HG03558 (cell line): ENCODE measurements at regions not wholly inside any gene's neighbourhood (a gene's known extent, or its start where the extent isn't known, plus 50 kb on each side); places are given as distances from the start of the nearest gene placed in this dataset.

Experiments
- ATAC-seq: cut with Tn5 transposase; IDR thresholded peaks from one replicate; pipeline ENCODE4 v1.9.1; 2021; ENCODE audit warnings: moderate number of reproducible peaks; ENCODE audit not compliant: unreplicated experiment; ENCODE audit errors: extremely low read depth

GRCh38 chr2:186273953-186274352 lies 212.1 kb upstream of the ZC3H15 start:
- no peak for ATAC-seq

DNA sequence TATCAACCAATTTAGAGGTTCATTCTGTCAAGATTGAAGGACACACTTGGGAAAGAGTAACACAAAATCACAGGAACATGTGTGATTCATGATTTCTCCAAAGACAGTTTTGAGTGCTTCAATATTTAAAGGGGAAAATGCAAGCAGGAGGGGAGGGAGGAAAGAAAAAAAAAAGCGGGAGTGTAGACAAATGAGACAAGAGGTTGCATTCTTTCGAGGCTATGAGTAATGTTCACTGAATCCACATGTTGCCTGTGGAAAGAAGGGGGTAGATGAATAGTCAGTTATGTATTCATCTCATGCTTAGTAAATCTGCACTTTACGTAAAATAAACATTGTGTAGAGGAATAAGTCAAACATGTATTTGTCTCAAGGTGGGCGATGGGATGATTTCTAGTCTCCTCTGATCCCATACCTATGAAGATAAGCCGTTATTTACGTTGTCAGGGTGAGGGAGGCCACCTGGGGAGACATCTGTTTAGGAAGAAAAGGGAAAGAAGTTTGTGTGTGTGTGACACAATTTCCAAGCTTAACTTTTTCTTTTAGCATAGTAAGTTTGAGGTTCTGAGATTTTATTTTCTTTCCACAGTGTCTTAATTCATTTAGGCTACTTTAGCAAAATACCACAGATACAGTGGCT lies 211.0 kb upstream of the ZC3H15 start:
- no peak for ATAC-seq

- ATAC-seq: no peak
These were observed 209.2 kb upstream of the ZC3H15 start for GRCh38 chr2:186276909-186277308.

- no peak for ATAC-seq
These were observed 204.3 kb upstream of the ZC3H15 start for GRCh38 chr2:186281726-186282125.

DNA sequence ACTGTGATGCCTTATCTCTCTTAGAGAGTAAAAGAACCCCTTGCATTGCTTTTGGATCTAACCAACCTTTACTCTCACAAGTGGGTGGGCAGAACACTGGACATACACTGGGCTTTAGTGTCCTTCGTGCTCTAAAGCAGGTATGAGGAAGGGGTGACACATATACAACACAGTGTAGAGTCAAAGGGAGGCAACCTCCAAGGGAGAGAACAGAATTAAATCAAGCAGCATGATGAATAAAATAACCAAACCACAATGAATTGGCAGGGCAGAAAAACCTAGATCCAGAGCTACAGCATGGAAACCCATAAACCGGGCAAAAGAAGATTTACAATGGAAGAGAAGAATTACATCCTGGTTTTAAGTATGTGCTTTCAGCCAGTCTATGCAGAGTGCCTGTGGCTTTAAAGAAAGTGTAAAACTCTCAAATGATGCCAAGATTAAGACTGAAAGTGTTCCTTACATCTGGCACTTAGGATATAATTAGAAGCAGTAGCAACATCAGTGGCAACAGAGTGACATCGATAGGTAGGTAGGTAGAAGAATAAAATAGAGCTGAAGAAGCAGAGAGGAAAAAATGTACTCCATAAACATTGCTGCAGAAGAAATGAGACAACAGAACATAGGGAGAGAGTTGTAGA lies 191.7 kb upstream of the ZC3H15 start:
- ATAC-seq: no peak

GRCh38 chr2:186299610-186300009 lies 186.4 kb upstream of the ZC3H15 start:
- ATAC-seq: no peak

- no peak for ATAC-seq
These were observed 183.8 kb upstream of the ZC3H15 start for GRCh38 chr2:186302263-186302662.

DNA sequence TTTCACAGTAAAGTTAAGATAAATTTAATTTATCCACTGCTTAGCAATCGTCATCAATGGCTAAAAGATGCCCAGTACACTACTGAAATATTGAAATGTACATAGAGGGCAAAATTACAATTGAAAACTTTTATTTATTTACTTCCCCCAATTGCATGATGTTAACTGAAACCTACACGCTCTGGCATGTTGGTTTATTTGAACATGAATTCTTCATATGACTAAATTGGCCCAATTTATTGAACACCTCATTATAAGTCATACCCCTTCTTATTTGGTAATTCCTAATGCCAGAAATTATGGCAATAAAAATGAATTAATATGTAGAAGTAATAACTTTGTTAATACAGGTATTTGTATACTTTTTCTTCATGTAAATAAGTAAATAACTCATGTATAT lies 183.0 kb upstream of the ZC3H15 start:
- ATAC-seq: no peak

DNA sequence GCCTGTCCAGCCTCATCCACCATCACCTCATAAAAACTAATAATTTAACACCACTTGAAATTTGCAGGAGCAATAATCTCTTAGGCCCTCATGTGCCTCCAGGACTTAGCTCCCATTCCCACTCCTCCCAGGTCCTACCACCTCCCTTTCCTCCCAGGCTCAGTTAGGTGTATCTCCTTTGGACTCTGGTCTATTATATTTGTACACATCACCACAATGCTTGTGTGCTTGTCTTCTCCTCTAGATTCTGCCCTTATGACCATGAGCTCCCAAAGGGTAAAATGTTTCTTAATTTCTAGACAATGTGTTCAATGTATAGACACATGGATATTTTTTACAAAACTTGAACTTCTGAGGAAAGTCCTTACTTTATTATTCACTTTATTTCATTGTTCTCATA lies 182.0 kb upstream of the ZC3H15 start:
- no peak for ATAC-seq

- ATAC-seq: no peak
These were observed 179.3 kb upstream of the ZC3H15 start for GRCh38 chr2:186306754-186307153.

- no peak for ATAC-seq
These were observed 178.2 kb upstream of the ZC3H15 start for GRCh38 chr2:186307871-186308270.

DNA sequence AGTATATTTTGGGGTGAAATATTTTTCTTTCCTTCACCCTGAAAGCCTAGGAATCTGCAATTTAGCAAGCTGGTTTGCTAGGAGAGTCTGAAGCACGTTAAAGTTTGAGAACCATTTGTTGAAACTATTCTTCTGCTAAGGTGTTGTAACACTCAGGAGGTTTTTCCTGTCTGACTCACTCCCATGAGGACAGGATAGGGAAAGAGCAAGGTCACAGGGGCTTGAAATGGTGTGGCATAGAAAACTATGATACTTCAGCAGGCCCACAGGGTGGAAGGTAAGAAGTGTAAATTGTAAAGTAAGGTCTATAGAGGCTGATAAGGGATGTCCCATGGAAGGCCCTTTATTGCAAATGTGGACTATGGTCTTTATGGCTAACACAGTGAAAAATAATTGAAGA lies 177.7 kb upstream of the ZC3H15 start:
- ATAC-seq: no peak

DNA sequence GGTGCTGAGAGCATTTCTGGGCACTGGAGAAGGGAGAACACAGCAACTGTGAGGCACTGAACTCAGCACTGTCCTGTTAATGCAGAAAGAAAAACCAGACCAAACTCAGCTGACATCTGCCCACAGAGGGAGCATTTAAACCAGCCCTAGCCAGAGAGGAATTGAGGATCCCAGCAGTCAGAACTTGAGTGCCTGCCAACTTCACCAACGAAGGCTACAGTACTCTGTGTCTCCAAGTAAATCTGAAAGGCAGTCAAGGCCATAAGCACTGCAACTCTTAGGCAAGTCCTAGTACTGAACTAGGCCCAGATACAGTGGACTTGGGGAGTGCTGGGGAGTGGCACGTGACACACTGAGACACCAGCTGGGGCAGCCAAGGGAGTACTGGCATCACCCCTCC lies 176.2 kb upstream of the ZC3H15 start:
- ATAC-seq: no peak

DNA sequence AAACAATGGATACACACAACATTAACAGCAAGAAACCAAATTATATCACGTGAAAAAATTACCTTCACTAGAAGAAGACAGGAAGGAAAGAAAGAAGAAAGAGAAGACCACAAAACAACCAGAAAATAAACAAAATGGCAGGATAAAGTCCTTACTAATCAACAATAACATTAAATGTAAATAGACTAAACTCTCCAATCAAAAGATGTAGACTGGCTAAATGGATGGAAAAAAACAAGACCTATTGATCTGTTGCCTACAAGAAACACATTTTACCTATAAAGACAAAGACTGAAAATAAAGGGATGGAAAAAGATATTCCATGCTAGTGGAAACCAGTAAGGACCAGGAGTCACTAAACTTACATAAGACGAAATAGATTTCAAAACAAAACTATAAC lies 167.0 kb upstream of the ZC3H15 start:
- no peak for ATAC-seq

DNA sequence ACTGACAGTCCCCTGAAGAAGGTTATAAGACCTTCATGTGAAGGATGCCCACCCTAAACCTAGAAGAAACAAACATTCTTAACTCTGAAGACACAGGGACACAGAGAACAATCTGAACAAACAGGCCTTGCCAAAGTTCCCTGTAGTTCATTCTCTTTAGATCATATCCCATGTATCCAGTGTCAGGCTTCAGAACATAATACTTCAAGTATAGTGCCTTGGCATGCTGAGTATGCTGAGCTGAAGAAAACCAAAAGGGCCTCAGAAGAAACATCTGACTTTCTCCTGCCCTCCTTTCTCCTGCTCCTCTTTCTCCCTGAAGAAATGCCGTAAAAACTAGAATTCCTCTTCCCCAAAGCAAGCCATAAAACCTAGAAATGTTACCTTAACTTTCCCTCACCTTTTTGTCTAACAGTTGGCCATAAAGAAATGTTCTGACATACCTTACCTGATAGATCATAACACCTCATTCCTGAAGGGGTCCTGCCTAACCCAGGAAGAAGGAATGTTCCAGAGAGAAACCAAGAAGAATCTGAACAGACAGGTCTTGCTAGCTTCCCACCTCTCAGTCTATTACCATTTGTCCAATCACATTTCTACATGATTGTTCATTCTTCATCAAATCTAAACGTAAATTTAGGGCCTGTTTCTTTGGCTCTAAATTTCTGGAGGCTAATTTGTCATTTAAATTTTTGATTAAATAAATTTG lies 160.1 kb upstream of the ZC3H15 start:
- no peak for ATAC-seq

GRCh38 chr2:186327251-186327868 lies 158.7 kb upstream of the ZC3H15 start:
- ATAC-seq: peak; percentile 40

GRCh38 chr2:186328838-186329237 lies 157.2 kb upstream of the ZC3H15 start:
- ATAC-seq: no peak

GRCh38 chr2:186330050-186330449 lies 156.0 kb upstream of the ZC3H15 start:
- ATAC-seq: no peak

DNA sequence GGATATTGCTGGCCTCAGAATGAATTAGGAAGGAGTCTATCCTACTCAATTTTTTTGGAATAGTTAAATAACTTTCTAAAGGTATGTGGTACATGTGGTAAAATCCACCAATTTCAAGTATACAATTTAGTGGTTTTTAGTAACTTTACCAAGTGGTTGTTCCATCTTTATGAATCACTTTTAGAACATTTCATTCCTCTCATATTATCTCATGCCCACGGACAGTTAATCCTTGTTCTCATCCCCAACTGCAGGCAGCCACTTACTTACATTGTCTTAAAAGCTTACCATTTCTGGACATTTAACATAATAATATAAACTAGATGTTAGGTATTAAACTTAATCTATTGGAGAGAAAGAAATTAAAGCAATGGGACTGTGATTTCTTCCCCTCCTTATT lies 146.3 kb upstream of the ZC3H15 start:
- no peak for ATAC-seq

- no peak for ATAC-seq
These were observed 144.0 kb upstream of the ZC3H15 start for GRCh38 chr2:186342029-186342428.

GRCh38 chr2:186345745-186346144 lies 140.3 kb upstream of the ZC3H15 start:
- ATAC-seq: no peak
